ENCODE measurements at regions not wholly inside any gene's neighbourhood (a gene's known extent, or its start where the extent isn't known, plus 50 kb on each side); places are given as distances from the start of the nearest gene placed in this dataset.

- no peak for TF ChIP-seq CTCF (conservative IDR thresholded peaks at IDR 0.05)
- no peak for TF ChIP-seq ZFX (IDR thresholded peaks at IDR 0.05)
Observed at GRCh38 chr10:23686722-23687121, 247.8 kb downstream of the OTUD1 start.

Measured in C4-2B (cell line).